SK-N-SH treated with all-trans-retinoic acid at 6 μM for 48 hours (cell line): ENCODE measurements at regions not wholly inside any gene's neighbourhood (a gene's known extent, or its start where the extent isn't known, plus 50 kb on each side); places are given as distances from the start of the nearest gene placed in this dataset.

Experiments
- ZFP30 ChIP-seq: fragments of 450-650 bp; formaldehyde crosslinking; IDR thresholded peaks from 2 replicates; pipeline ENCODE4 v1.5.0; 2022; ENCODE audit warnings: mild to moderate bottlenecking, moderate library complexity
- TF ChIP-seq, protein P1 (sequence below): fragments of 250-450 bp; sonication (Bioruptor Pico); IDR thresholded peaks from 2 replicates; pipeline ENCODE4 v1.8.0; 2020; ENCODE audit warnings: mild to moderate bottlenecking, moderate library complexity, borderline replicate concordance

DNA sequence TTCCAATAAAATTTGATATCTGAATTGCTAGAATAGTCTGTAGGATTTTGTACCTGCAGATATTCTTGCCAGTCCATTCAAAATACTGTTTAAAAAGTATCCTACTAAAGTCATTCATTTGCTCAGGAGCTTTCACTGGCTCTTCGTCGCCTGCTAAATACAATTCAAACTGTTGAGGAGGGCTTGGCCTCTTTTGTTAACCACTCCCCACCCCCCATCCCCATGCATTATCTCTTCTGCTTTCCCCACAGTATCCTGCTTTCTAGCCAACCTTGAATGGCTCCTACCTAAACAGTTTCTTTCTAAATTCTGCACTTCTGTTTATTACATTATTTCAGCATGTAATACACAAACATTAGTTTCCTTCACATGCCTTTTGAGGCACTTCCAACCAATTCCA is 230.8 kb downstream of the CPE start:
- no peak for TF ChIP-seq ZFP30 (CRISPR knock-in tag)
- TF ChIP-seq, protein P1, sequence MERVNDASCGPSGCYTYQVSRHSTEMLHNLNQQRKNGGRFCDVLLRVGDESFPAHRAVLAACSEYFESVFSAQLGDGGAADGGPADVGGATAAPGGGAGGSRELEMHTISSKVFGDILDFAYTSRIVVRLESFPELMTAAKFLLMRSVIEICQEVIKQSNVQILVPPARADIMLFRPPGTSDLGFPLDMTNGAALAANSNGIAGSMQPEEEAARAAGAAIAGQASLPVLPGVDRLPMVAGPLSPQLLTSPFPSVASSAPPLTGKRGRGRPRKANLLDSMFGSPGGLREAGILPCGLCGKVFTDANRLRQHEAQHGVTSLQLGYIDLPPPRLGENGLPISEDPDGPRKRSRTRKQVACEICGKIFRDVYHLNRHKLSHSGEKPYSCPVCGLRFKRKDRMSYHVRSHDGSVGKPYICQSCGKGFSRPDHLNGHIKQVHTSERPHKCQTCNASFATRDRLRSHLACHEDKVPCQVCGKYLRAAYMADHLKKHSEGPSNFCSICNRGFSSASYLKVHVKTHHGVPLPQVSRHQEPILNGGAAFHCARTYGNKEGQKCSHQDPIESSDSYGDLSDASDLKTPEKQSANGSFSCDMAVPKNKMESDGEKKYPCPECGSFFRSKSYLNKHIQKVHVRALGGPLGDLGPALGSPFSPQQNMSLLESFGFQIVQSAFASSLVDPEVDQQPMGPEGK (CRISPR knock-in tag): no peak
